ENCODE measurements at regions not wholly inside any gene's neighbourhood (a gene's known extent, or its start where the extent isn't known, plus 50 kb on each side); places are given as distances from the start of the nearest gene placed in this dataset.
"Not testable (repeated sequence)": the region's sequence is repeated elsewhere in the genome, so short reads cannot be mapped to it uniquely, and the experiment has no call there.

- no peak for TF ChIP-seq CTCF (IDR thresholded peaks at IDR 0.05; ENCODE audit: insufficient read depth, low read depth, low read length, missing control alignments)
- no peak for DNase-seq (ENCODE audit: low read depth)
- no peak overlapping the region for H3K4me3 ChIP-seq (ENCODE audit: low read depth, low read length)
These were observed 424.4 kb upstream of the NFIA start for GRCh38 chr1:60657926-60658325.

GRCh38 chr1:60655679-60656355, 426.5 kb upstream of the NFIA start:
- no peak for TF ChIP-seq CTCF (IDR thresholded peaks at IDR 0.05; ENCODE audit: insufficient read depth, low read depth, low read length, missing control alignments)

GRCh38 chr1:60640033-60640551, 442.3 kb upstream of the NFIA start:
- not testable (repeated sequence) for DNase-seq (ENCODE audit: low read depth); H3K4me3 ChIP-seq (ENCODE audit: low read depth, low read length)

More at GRCh38 chr1:60655679-60656355, 426.5 kb upstream of the NFIA start:
- no peak overlapping the region for H3K4me3 ChIP-seq (ENCODE audit: low read depth, low read length)
- no peak for DNase-seq (ENCODE audit: low read depth)

GRCh38 chr1:60639287-60639686, 443.1 kb upstream of the NFIA start:
- H3K4me3 ChIP-seq (ENCODE audit: low read depth, low read length), result no peak overlapping the region
- no peak for DNase-seq (ENCODE audit: low read depth)
- no peak for TF ChIP-seq CTCF (IDR thresholded peaks at IDR 0.05; ENCODE audit: insufficient read depth, low read depth, low read length, missing control alignments)

GRCh38 chr1:60637651-60638050, 444.7 kb upstream of the NFIA start:
- no peak overlapping the region for H3K4me3 ChIP-seq (ENCODE audit: low read depth, low read length)
- TF ChIP-seq CTCF (IDR thresholded peaks at IDR 0.05; ENCODE audit: insufficient read depth, low read depth, low read length, missing control alignments), result no peak
- no peak for DNase-seq (ENCODE audit: low read depth)

GRCh38 chr1:60636946-60637345, 445.4 kb upstream of the NFIA start:
- no peak overlapping the region for H3K4me3 ChIP-seq (ENCODE audit: low read depth, low read length)
- DNase-seq (ENCODE audit: low read depth), result no peak
- TF ChIP-seq CTCF (IDR thresholded peaks at IDR 0.05; ENCODE audit: insufficient read depth, low read depth, low read length, missing control alignments), result no peak

- DNase-seq (ENCODE audit: low read depth), result no peak
- TF ChIP-seq CTCF (IDR thresholded peaks at IDR 0.05; ENCODE audit: insufficient read depth, low read depth, low read length, missing control alignments), result no peak
These were observed 448.3 kb upstream of the NFIA start for GRCh38 chr1:60634106-60634505.

More at GRCh38 chr1:60634106-60634505, 448.3 kb upstream of the NFIA start:
- H3K4me3 ChIP-seq (ENCODE audit: low read depth, low read length), result no peak overlapping the region
